ENCODE measurements at regions not wholly inside any gene's neighbourhood (a gene's known extent, or its start where the extent isn't known, plus 50 kb on each side); places are given as distances from the start of the nearest gene placed in this dataset.

DNA sequence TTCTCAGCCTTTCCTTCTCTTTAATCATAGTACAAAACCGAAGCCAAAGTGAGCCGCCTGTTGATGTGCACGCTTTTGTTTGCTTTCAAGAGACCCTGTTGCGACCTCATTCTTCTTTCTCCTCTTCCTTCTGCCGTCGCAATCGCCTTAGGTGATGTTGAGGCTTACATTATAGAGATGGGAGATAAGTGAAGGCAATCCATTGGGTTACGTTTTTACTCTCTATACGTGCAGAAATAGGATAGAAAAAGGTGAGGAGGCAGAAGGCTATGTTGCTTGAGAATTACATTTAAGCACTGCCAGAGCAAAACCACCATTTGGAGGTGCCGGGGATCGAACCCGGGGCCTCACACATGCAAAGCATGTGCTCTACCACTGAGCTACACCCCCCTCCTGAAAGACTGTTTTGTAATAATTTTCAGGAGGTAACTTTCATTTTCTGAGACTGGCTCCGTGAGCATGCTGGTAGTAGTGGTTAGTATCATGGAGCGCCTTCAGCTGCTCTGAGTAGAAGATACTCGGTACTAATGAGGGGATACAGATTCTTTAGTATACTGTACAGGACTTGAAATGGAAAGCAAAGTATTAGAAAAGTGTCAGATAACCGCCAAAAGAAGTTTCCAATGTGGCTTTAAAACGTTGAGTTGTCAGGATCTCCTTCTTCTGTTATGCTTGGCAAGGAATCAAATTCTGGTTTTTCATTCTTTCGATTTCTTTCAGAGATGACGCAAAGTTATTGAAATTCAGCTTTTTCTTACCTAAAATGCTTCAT is 165.6 kb downstream of the TRIM27 start:
- DNase-seq (ENCODE audit: low spot score), result no peak
- TF ChIP-seq, protein P1, sequence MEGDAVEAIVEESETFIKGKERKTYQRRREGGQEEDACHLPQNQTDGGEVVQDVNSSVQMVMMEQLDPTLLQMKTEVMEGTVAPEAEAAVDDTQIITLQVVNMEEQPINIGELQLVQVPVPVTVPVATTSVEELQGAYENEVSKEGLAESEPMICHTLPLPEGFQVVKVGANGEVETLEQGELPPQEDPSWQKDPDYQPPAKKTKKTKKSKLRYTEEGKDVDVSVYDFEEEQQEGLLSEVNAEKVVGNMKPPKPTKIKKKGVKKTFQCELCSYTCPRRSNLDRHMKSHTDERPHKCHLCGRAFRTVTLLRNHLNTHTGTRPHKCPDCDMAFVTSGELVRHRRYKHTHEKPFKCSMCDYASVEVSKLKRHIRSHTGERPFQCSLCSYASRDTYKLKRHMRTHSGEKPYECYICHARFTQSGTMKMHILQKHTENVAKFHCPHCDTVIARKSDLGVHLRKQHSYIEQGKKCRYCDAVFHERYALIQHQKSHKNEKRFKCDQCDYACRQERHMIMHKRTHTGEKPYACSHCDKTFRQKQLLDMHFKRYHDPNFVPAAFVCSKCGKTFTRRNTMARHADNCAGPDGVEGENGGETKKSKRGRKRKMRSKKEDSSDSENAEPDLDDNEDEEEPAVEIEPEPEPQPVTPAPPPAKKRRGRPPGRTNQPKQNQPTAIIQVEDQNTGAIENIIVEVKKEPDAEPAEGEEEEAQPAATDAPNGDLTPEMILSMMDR (IDR thresholded peaks at IDR 0.05), result no peak
- ATAC-seq (ENCODE audit: low FRiP score), result no peak

DNA sequence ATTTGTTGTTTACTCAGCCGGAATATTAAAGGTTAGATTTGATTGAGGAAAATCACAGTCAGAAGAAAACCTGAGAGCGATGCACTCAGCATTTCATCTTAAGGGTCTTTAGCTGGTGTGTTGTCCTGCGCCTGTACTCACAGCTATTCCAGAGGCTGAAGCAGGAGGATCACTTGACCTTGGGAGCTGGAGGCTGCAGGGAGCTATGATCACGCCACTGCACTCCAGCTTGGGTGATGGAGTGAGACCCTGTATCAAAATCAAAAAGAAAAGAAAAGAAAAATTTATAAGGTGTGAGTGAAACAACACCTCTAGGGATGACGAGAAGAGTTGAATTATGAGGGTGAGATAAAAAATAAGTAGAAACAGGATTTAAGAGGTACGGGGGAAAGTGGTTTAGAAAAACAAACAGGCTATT is 165.0 kb downstream of the TRIM27 start:
- ATAC-seq (ENCODE audit: low FRiP score) (no peak), DNase-seq (ENCODE audit: low spot score) (no peak)
- TF ChIP-seq, protein P1 (IDR thresholded peaks at IDR 0.05), result no peak

- DNase-seq (ENCODE audit: low spot score), result no peak
Observed at GRCh38 chr6:28764014-28764723, 159.6 kb downstream of the TRIM27 start.

GRCh38 chr6:28764761-28765282 is 159.0 kb downstream of the TRIM27 start:
- DNase-seq (ENCODE audit: low spot score) (no peak), ATAC-seq (ENCODE audit: low FRiP score) (no peak)
- TF ChIP-seq, protein P1 (IDR thresholded peaks at IDR 0.05), result no peak

More at GRCh38 chr6:28764014-28764723, 159.6 kb downstream of the TRIM27 start:
- TF ChIP-seq, protein P1 (IDR thresholded peaks at IDR 0.05), result no peak
- ATAC-seq (ENCODE audit: low FRiP score), result no peak

- no peak for ATAC-seq (ENCODE audit: low FRiP score)
- DNase-seq (ENCODE audit: low spot score), result no peak
- TF ChIP-seq, protein P1 (IDR thresholded peaks at IDR 0.05), result no peak
Observed at GRCh38 chr6:28765978-28766351, 157.8 kb downstream of the TRIM27 start.

DNA sequence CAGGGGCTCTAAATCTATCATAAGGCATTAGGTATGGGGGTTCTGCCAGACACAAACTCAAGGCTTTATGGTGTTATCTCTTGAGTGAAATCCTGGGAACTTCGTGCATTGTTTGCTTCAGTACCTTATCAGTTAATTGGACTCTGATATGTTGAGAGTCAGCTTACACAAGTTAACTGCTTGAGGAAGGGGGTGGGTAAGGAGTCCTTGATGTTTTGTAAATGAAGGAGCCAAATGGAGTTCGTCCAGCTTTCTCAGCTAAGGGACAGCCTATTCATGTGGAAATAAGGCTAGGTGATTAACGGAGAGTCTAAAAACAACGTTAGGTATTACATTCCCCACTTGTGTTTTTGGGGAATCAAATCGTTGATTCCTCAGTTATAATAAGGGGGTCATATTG is 157.4 kb downstream of the TRIM27 start:
- TF ChIP-seq, protein P1 (IDR thresholded peaks at IDR 0.05), result no peak
- DNase-seq (ENCODE audit: low spot score), result no peak
- ATAC-seq (ENCODE audit: low FRiP score), result no peak
